WTC11 (cell line): ENCODE measurements at regions not wholly inside any gene's neighbourhood (a gene's known extent, or its start where the extent isn't known, plus 50 kb on each side); places are given as distances from the start of the nearest gene placed in this dataset.

Source experiments
- ATAC-seq: fragments of 200-7000 bp; cut with Tn5 transposase; 2 replicates; pipeline ENCODE4 v1.10.0; 2021; ENCODE audit warnings: mild to moderate bottlenecking, moderate library complexity
- CTCF ChIA-PET: fragments of 300-600 bp; sonication (Branson Sonifier 250); formaldehyde crosslinking; loops from one replicate; lab custom pipeline; 2021; ENCODE audit warnings: antibody characterized with exemption; lab: Charles Lee
- POLR2A ChIA-PET: fragments of 350-600 bp; sonication (Branson Sonifier 250); formaldehyde crosslinking; loops from one replicate; lab custom pipeline; 2021; ENCODE audit warnings: antibody characterized with exemption; lab: Charles Lee
- DNase-seq: peaks from one replicate; pipeline ENCODE4 v3.0.0; 2021; ENCODE audit warnings: low spot score
- H3K27ac Mint-ChIP-seq: 2 replicates; pipeline ENCODE4 v1.8.0; 2021; ENCODE audit warnings: mixed read lengths
- H3K27me3 Mint-ChIP-seq: 2 replicates; pipeline ENCODE4 v1.8.0; 2021; ENCODE audit warnings: low read depth, mild to moderate bottlenecking, moderate library complexity, mixed read lengths
- H3K36me3 Mint-ChIP-seq: 2 replicates; pipeline ENCODE4 v1.8.0; 2021; ENCODE audit warnings: mixed read lengths
- H3K4me1 Mint-ChIP-seq: 2 replicates; pipeline ENCODE4 v1.8.0; 2022; ENCODE audit warnings: mixed read lengths
- H3K4me3 Mint-ChIP-seq: 2 replicates; pipeline ENCODE4 v1.8.0; 2021; ENCODE audit warnings: mild to moderate bottlenecking, moderate library complexity, mixed read lengths
- H3K9me3 Mint-ChIP-seq: 2 replicates; pipeline ENCODE4 v1.8.0; 2021; ENCODE audit warnings: mixed read lengths
- CBFB ChIP-seq: sonication (generic); formaldehyde crosslinking; IDR thresholded peaks from 2 replicates; pipeline ENCODE4 v1.8.1; 2022; ENCODE audit warnings: mild to moderate bottlenecking, low read depth, missing genetic modification reagents
- ELF4 ChIP-seq: sonication (generic); formaldehyde crosslinking; IDR thresholded peaks from 2 replicates; pipeline ENCODE4 v1.8.1; 2022; ENCODE audit warnings: low read depth, mild to moderate bottlenecking, moderate library complexity, missing genetic modification reagents
- ETV6 ChIP-seq: sonication (generic); formaldehyde crosslinking; IDR thresholded peaks from 2 replicates; pipeline ENCODE4 v1.8.1; 2022; ENCODE audit warnings: mild to moderate bottlenecking, missing genetic modification reagents
- GABPB1 ChIP-seq: sonication (generic); formaldehyde crosslinking; IDR thresholded peaks from 2 replicates; pipeline ENCODE4 v1.8.1; 2023; ENCODE audit warnings: mild to moderate bottlenecking, missing genetic modification reagents
- IRF2 ChIP-seq: sonication (generic); formaldehyde crosslinking; IDR thresholded peaks from 2 replicates; pipeline ENCODE4 v1.8.0; 2022; ENCODE audit warnings: low read depth, missing genetic modification reagents, borderline replicate concordance
- MYBL2 ChIP-seq: sonication (generic); formaldehyde crosslinking; IDR thresholded peaks from 2 replicates; pipeline ENCODE4 v1.8.1; 2023; ENCODE audit warnings: mild to moderate bottlenecking, moderate library complexity, missing genetic modification reagents
- PRDM15 ChIP-seq: sonication (generic); formaldehyde crosslinking; IDR thresholded peaks from 2 replicates; pipeline ENCODE4 v1.8.0; 2022; ENCODE audit warnings: missing genetic modification reagents
- PRRX2 ChIP-seq: fragments of 250-450 bp; sonication (Bioruptor Pico); IDR thresholded peaks from 2 replicates; pipeline ENCODE4 v1.8.0; 2021; ENCODE audit warnings: mild to moderate bottlenecking
- SMAD3 ChIP-seq: sonication (generic); formaldehyde crosslinking; IDR thresholded peaks from 2 replicates; pipeline ENCODE4 v1.8.0; 2022; ENCODE audit warnings: missing genetic modification reagents, mild to moderate bottlenecking, borderline replicate concordance
- TEAD4 ChIP-seq: sonication (generic); formaldehyde crosslinking; IDR thresholded peaks from 2 replicates; pipeline ENCODE4 v1.8.0; 2022; ENCODE audit warnings: mild to moderate bottlenecking, missing genetic modification reagents
- TP53 ChIP-seq: sonication (generic); formaldehyde crosslinking; IDR thresholded peaks from 2 replicates; pipeline ENCODE4 v1.8.1; 2023; ENCODE audit warnings: mild to moderate bottlenecking, missing genetic modification reagents
- ZNF396 ChIP-seq: fragments of 250-450 bp; sonication (Bioruptor Pico); IDR thresholded peaks from 2 replicates; pipeline ENCODE4 v1.8.0; 2021; ENCODE audit warnings: mild to moderate bottlenecking, moderate library complexity, borderline replicate concordance
- TF ChIP-seq, protein P1 (sequence below): sonication (generic); formaldehyde crosslinking; IDR thresholded peaks from 2 replicates; pipeline ENCODE4 v1.8.0; 2023; ENCODE audit warnings: missing genetic modification reagents
- TF ChIP-seq, protein P2 (sequence below): sonication (generic); formaldehyde crosslinking; IDR thresholded peaks from 2 replicates; pipeline ENCODE4 v1.8.1; 2022; ENCODE audit warnings: missing genetic modification reagents, borderline replicate concordance
- TF ChIP-seq, protein P3 (sequence below): sonication (generic); formaldehyde crosslinking; conservative IDR thresholded peaks from 2 replicates; pipeline ENCODE4 v1.8.1; 2023; ENCODE audit warnings: mild to moderate bottlenecking, low read depth, missing genetic modification reagents, moderate library complexity
- TF ChIP-seq, protein P4 (sequence below): sonication (generic); formaldehyde crosslinking; conservative IDR thresholded peaks from 2 replicates; pipeline ENCODE4 v1.8.1; 2022; ENCODE audit warnings: mild to moderate bottlenecking, missing genetic modification reagents
- TF ChIP-seq, protein P5 (sequence below): sonication (generic); formaldehyde crosslinking; IDR thresholded peaks from 2 replicates; pipeline ENCODE4 v1.8.1; 2023; ENCODE audit warnings: mild to moderate bottlenecking, missing genetic modification reagents, borderline replicate concordance
- TF ChIP-seq, protein P6 (sequence below): fragments of 250-450 bp; sonication (Bioruptor Pico); IDR thresholded peaks from 2 replicates; pipeline ENCODE4 v1.9.0; 2021; ENCODE audit warnings: mild to moderate bottlenecking

DNA sequence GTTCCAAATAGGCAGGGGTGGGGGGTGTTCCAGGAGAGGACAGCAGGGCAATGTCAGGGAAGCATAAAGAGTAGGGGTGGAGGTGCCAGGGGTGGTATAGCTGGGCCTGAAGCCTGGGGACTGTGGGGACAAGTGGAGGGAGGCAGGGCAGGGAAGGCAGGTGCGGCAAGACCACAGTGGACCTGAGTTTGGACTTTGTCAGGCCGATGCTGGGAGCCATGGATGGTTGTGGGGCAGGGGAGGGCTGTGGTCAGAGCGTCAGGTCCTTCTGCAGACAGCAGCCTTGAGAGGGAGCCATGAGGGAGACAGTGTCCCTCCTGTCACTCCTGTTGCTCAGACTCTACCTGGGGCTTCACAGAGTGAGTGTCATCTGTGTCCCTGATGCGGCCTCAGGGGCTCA lies 320.3 kb downstream of the PTPRU start:
- no peaks in the 10 kb centered on the region for H3K9me3 Mint-ChIP-seq
- POLR2A ChIA-PET, result no interaction called here
- H3K4me3 Mint-ChIP-seq, result no peak overlapping the region
- ATAC-seq, result no peak
- no peaks in the 10 kb centered on the region for H3K4me1 Mint-ChIP-seq
- TF ChIP-seq MYBL2 (CRISPR knock-in tag) (no peak), GABPB1 (no peak), PRDM15 (CRISPR knock-in tag) (no peak), PRRX2 (CRISPR knock-in tag) (no peak), ZNF396 (CRISPR knock-in tag) (no peak), CBFB (CRISPR knock-in tag) (no peak), SMAD3 (no peak), TP53 (CRISPR knock-in tag) (no peak), IRF2 (no peak), TEAD4 (no peak), ELF4 (CRISPR knock-in tag) (no peak), ETV6 (CRISPR knock-in tag) (no peak)
- TF ChIP-seq, protein P1, sequence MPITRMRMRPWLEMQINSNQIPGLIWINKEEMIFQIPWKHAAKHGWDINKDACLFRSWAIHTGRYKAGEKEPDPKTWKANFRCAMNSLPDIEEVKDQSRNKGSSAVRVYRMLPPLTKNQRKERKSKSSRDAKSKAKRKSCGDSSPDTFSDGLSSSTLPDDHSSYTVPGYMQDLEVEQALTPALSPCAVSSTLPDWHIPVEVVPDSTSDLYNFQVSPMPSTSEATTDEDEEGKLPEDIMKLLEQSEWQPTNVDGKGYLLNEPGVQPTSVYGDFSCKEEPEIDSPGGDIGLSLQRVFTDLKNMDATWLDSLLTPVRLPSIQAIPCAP (CRISPR knock-in tag), result no peak
- TF ChIP-seq, protein P2, sequence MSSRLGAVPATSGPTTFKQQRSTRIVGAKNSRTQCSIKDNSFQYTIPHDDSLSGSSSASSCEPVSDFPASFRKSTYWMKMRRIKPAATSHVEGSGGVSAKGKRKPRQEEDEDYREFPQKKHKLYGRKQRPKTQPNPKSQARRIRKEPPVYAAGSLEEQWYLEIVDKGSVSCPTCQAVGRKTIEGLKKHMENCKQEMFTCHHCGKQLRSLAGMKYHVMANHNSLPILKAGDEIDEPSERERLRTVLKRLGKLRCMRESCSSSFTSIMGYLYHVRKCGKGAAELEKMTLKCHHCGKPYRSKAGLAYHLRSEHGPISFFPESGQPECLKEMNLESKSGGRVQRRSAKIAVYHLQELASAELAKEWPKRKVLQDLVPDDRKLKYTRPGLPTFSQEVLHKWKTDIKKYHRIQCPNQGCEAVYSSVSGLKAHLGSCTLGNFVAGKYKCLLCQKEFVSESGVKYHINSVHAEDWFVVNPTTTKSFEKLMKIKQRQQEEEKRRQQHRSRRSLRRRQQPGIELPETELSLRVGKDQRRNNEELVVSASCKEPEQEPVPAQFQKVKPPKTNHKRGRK (CRISPR knock-in tag), result no peak
- TF ChIP-seq, protein P3, sequence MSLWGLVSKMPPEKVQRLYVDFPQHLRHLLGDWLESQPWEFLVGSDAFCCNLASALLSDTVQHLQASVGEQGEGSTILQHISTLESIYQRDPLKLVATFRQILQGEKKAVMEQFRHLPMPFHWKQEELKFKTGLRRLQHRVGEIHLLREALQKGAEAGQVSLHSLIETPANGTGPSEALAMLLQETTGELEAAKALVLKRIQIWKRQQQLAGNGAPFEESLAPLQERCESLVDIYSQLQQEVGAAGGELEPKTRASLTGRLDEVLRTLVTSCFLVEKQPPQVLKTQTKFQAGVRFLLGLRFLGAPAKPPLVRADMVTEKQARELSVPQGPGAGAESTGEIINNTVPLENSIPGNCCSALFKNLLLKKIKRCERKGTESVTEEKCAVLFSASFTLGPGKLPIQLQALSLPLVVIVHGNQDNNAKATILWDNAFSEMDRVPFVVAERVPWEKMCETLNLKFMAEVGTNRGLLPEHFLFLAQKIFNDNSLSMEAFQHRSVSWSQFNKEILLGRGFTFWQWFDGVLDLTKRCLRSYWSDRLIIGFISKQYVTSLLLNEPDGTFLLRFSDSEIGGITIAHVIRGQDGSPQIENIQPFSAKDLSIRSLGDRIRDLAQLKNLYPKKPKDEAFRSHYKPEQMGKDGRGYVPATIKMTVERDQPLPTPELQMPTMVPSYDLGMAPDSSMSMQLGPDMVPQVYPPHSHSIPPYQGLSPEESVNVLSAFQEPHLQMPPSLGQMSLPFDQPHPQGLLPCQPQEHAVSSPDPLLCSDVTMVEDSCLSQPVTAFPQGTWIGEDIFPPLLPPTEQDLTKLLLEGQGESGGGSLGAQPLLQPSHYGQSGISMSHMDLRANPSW (CRISPR knock-in tag), result no peak
- TF ChIP-seq, protein P4, sequence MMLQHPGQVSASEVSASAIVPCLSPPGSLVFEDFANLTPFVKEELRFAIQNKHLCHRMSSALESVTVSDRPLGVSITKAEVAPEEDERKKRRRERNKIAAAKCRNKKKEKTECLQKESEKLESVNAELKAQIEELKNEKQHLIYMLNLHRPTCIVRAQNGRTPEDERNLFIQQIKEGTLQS (CRISPR knock-in tag), result no peak
- TF ChIP-seq, protein P5, sequence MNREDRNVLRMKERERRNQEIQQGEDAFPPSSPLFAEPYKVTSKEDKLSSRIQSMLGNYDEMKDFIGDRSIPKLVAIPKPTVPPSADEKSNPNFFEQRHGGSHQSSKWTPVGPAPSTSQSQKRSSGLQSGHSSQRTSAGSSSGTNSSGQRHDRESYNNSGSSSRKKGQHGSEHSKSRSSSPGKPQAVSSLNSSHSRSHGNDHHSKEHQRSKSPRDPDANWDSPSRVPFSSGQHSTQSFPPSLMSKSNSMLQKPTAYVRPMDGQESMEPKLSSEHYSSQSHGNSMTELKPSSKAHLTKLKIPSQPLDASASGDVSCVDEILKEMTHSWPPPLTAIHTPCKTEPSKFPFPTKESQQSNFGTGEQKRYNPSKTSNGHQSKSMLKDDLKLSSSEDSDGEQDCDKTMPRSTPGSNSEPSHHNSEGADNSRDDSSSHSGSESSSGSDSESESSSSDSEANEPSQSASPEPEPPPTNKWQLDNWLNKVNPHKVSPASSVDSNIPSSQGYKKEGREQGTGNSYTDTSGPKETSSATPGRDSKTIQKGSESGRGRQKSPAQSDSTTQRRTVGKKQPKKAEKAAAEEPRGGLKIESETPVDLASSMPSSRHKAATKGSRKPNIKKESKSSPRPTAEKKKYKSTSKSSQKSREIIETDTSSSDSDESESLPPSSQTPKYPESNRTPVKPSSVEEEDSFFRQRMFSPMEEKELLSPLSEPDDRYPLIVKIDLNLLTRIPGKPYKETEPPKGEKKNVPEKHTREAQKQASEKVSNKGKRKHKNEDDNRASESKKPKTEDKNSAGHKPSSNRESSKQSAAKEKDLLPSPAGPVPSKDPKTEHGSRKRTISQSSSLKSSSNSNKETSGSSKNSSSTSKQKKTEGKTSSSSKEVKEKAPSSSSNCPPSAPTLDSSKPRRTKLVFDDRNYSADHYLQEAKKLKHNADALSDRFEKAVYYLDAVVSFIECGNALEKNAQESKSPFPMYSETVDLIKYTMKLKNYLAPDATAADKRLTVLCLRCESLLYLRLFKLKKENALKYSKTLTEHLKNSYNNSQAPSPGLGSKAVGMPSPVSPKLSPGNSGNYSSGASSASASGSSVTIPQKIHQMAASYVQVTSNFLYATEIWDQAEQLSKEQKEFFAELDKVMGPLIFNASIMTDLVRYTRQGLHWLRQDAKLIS (CRISPR knock-in tag), result no peak
- TF ChIP-seq, protein P6, sequence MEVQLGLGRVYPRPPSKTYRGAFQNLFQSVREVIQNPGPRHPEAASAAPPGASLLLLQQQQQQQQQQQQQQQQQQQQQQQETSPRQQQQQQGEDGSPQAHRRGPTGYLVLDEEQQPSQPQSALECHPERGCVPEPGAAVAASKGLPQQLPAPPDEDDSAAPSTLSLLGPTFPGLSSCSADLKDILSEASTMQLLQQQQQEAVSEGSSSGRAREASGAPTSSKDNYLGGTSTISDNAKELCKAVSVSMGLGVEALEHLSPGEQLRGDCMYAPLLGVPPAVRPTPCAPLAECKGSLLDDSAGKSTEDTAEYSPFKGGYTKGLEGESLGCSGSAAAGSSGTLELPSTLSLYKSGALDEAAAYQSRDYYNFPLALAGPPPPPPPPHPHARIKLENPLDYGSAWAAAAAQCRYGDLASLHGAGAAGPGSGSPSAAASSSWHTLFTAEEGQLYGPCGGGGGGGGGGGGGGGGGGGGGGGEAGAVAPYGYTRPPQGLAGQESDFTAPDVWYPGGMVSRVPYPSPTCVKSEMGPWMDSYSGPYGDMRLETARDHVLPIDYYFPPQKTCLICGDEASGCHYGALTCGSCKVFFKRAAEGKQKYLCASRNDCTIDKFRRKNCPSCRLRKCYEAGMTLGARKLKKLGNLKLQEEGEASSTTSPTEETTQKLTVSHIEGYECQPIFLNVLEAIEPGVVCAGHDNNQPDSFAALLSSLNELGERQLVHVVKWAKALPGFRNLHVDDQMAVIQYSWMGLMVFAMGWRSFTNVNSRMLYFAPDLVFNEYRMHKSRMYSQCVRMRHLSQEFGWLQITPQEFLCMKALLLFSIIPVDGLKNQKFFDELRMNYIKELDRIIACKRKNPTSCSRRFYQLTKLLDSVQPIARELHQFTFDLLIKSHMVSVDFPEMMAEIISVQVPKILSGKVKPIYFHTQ, result no peak
- CTCF ChIA-PET, result no interaction called here
- H3K36me3 Mint-ChIP-seq, result no peaks in the 10 kb centered on the region
- no peak overlapping the region for H3K27ac Mint-ChIP-seq
- no peaks in the 10 kb centered on the region; the same call in 1 of the 2 replicates for H3K27me3 Mint-ChIP-seq
- no peak for DNase-seq
